Erythroblast (primary cell): ENCODE measurements at regions not wholly inside any gene's neighbourhood (a gene's known extent, or its start where the extent isn't known, plus 50 kb on each side); places are given as distances from the start of the nearest gene placed in this dataset.

Experiments used
- GATA1 ChIP-seq: IDR thresholded peaks from 2 replicates; pipeline ENCODE4 v1.6.1; 2011; ENCODE audit warnings: low read depth, mild to moderate bottlenecking, control low read depth, low read length, moderate library complexity
- POLR2A ChIP-seq: IDR thresholded peaks from 2 replicates; pipeline ENCODE4 v1.6.1; 2011; ENCODE audit warnings: mild to moderate bottlenecking, low read length

GRCh38 chr2:168336786-168337388 is 89.5 kb upstream of the STK39 start:
- TF ChIP-seq POLR2A (no peak), GATA1 (no peak)
